ENCODE measurements at regions not wholly inside any gene's neighbourhood (a gene's known extent, or its start where the extent isn't known, plus 50 kb on each side); places are given as distances from the start of the nearest gene placed in this dataset.
A peak's percentile ranks its signal among the peaks of the same experiment; 100 is the strongest.

- Histone ChIP-seq H3K36me3 (replicated peaks; ENCODE audit: insufficient read depth, low read depth) (no peaks in the 10 kb centered on the region), H3K4me1 (ENCODE audit: insufficient read depth) (peaks cover 11% of the 10 kb centered on the region), H2AFZ (no peak overlapping the region), H3K27me3 (no peaks in the 10 kb centered on the region), H3K9me2 (replicated peaks; ENCODE audit: insufficient read depth) (no peaks in the 10 kb centered on the region), H4K20me1 (ENCODE audit: insufficient read depth, poor library complexity, severe bottlenecking) (no peaks in the 10 kb centered on the region), H3K4me2 (peak overlapping the region; percentile 28), H3K4me3 (no peak overlapping the region), H3K27ac (no peak overlapping the region), H3K79me2 (no peaks in the 10 kb centered on the region), H3K9me3 (ENCODE audit: low read depth) (no peaks in the 10 kb centered on the region)
- whole genome bisulfite sequencing (ENCODE audit: low lambda C conversion rate, missing lambda C conversion rate): 51% methylated on average over 3 of the region's 3 CpGs
- no peak for TF ChIP-seq EZH2 (IDR thresholded peaks at IDR 0.05; ENCODE audit: borderline replicate concordance)
- TF ChIP-seq EZH2phosphoT487 (IDR thresholded peaks at IDR 0.05; ENCODE audit: low read depth, severe bottlenecking, unreplicated experiment): no peak
- no peak for DNase-seq (ENCODE audit: low spot score)
These were observed 323.1 kb upstream of the ADAMTS5 start for GRCh38 chr21:27290028-27290427.

- TF ChIP-seq EZH2 (IDR thresholded peaks at IDR 0.05; ENCODE audit: borderline replicate concordance): no peak
- Histone ChIP-seq H3K36me3 (replicated peaks; ENCODE audit: insufficient read depth, low read depth) (no peaks in the 10 kb centered on the region), H3K79me2 (no peaks in the 10 kb centered on the region), H4K20me1 (ENCODE audit: insufficient read depth, poor library complexity, severe bottlenecking) (no peaks in the 10 kb centered on the region), H3K4me1 (ENCODE audit: insufficient read depth) (peaks cover 11% of the 10 kb centered on the region), H3K9me2 (replicated peaks; ENCODE audit: insufficient read depth) (no peaks in the 10 kb centered on the region), H3K27ac (no peak overlapping the region), H3K9me3 (ENCODE audit: low read depth) (no peaks in the 10 kb centered on the region), H3K27me3 (no peaks in the 10 kb centered on the region), H3K4me2 (no peak overlapping the region), H2AFZ (no peak overlapping the region), H3K4me3 (no peak overlapping the region)
- no peak for DNase-seq (ENCODE audit: low spot score)
These were observed 319.9 kb upstream of the ADAMTS5 start for GRCh38 chr21:27286760-27287159.

- TF ChIP-seq EZH2phosphoT487 (IDR thresholded peaks at IDR 0.05; ENCODE audit: low read depth, severe bottlenecking, unreplicated experiment): no peak
- no peak for TF ChIP-seq EZH2 (IDR thresholded peaks at IDR 0.05; ENCODE audit: borderline replicate concordance)
- no peak for TF ChIP-seq CTCF (IDR thresholded peaks at IDR 0.05; ENCODE audit: poor library complexity)
- no peaks in the 10 kb centered on the region for H3K36me3 ChIP-seq (replicated peaks; ENCODE audit: insufficient read depth, low read depth)
- H3K4me2 ChIP-seq: no peak overlapping the region
- DNase-seq (ENCODE audit: low spot score): no peak
- H3K9me3 ChIP-seq (ENCODE audit: low read depth): no peaks in the 10 kb centered on the region
- H4K20me1 ChIP-seq (ENCODE audit: insufficient read depth, poor library complexity, severe bottlenecking): no peaks in the 10 kb centered on the region
- no peaks in the 10 kb centered on the region for H3K79me2 ChIP-seq
- H3K27ac ChIP-seq: no peak overlapping the region
- no peak overlapping the region for H3K4me3 ChIP-seq
- no peaks in the 10 kb centered on the region for H3K9me2 ChIP-seq (replicated peaks; ENCODE audit: insufficient read depth)
- H3K27me3 ChIP-seq: no peaks in the 10 kb centered on the region
- no peaks in the 10 kb centered on the region for H3K4me1 ChIP-seq (ENCODE audit: insufficient read depth)
- H2AFZ ChIP-seq: no peak overlapping the region
These were observed 310.2 kb upstream of the ADAMTS5 start for GRCh38 chr21:27277110-27277509.

- H3K4me3 ChIP-seq: no peak overlapping the region
- WGBS (ENCODE audit: low lambda C conversion rate, missing lambda C conversion rate): 63% methylated on average over 1 of the region's 1 CpG
- peak overlapping the region; percentile 46 for H3K27ac ChIP-seq
- peak; percentile 7 for DNase-seq (ENCODE audit: low spot score)
- no peaks in the 10 kb centered on the region for H3K79me2 ChIP-seq
- H4K20me1 ChIP-seq (ENCODE audit: insufficient read depth, poor library complexity, severe bottlenecking): no peaks in the 10 kb centered on the region
- no peak overlapping the region for H3K4me2 ChIP-seq
- no peaks in the 10 kb centered on the region for H3K9me2 ChIP-seq (replicated peaks; ENCODE audit: insufficient read depth)
- no peak for TF ChIP-seq CTCF (IDR thresholded peaks at IDR 0.05; ENCODE audit: poor library complexity)
- TF ChIP-seq EZH2phosphoT487 (IDR thresholded peaks at IDR 0.05; ENCODE audit: low read depth, severe bottlenecking, unreplicated experiment): no peak
- no peak for TF ChIP-seq EZH2 (IDR thresholded peaks at IDR 0.05; ENCODE audit: borderline replicate concordance)
- H3K27me3 ChIP-seq: no peaks in the 10 kb centered on the region
- no peaks in the 10 kb centered on the region for H3K9me3 ChIP-seq (ENCODE audit: low read depth)
- H2AFZ ChIP-seq: no peak overlapping the region
- no peaks in the 10 kb centered on the region for H3K4me1 ChIP-seq (ENCODE audit: insufficient read depth)
- no peaks in the 10 kb centered on the region for H3K36me3 ChIP-seq (replicated peaks; ENCODE audit: insufficient read depth, low read depth)
These were observed 308.5 kb upstream of the ADAMTS5 start for GRCh38 chr21:27275294-27275927.
